Mucosa of descending colon (tissue), 3 donors: ENCODE measurements at regions not wholly inside any gene's neighbourhood (a gene's known extent, or its start where the extent isn't known, plus 50 kb on each side); places are given as distances from the start of the nearest gene placed in this dataset.
"Not testable (repeated sequence)": the region's sequence is repeated elsewhere in the genome, so short reads cannot be mapped to it uniquely, and the experiment has no call there.

Experiments
- ATAC-seq: fragments of 200-7000 bp; cut with Tn5 transposase; one replicate; pipeline ENCODE4 v1.9.1; 2020; ENCODE audit warnings: mild to moderate bottlenecking, moderate library complexity
- DNase-seq, 3 donors: peaks; one replicate each; pipeline ENCODE4 v3.0.0-alpha.2; 2020
- H3K36me3 ChIP-seq: fragments of 200-600 bp; one replicate; pipeline ENCODE4 v1.8.0; 2021; ENCODE audit warnings: low read depth, mild to moderate bottlenecking
- H3K4me1 ChIP-seq: fragments of 200-600 bp; one replicate; pipeline ENCODE4 v1.8.0; 2021; ENCODE audit warnings: low read depth, mild to moderate bottlenecking
- H3K4me3 ChIP-seq: fragments of 200-600 bp; one replicate; pipeline ENCODE4 v1.8.0; 2021; ENCODE audit warnings: mild to moderate bottlenecking
- H3K9me3 ChIP-seq: fragments of 200-600 bp; one replicate; pipeline ENCODE4 v1.8.0; 2021; ENCODE audit warnings: mild to moderate bottlenecking
- intact Hi-C, 2 donors: fragments of 100-400 bp; cut with DNase I in 1 of 2; cut with micrococcal nuclease in 1 of 2; formaldehyde crosslinking; loops; one replicate each; pipeline versions ENCODE4 v1.11.0 to v1.11.1; 2022; cut with DNase I, micrococcal nuclease
- TF ChIP-seq, protein P1 (sequence below): fragments of 200-600 bp; IDR thresholded peaks from one replicate; pipeline ENCODE4 v1.8.0; 2022; ENCODE audit warnings: antibody characterized with exemption, mild to moderate bottlenecking
- donor health status: DM: no; HTN: no; CAD: no; lungs with moderate emphysema.
- donor health status: DM: no; HTN: no; CAD: no.
- donor health status: DM: no; HTN: yes; CAD: no.

DNA sequence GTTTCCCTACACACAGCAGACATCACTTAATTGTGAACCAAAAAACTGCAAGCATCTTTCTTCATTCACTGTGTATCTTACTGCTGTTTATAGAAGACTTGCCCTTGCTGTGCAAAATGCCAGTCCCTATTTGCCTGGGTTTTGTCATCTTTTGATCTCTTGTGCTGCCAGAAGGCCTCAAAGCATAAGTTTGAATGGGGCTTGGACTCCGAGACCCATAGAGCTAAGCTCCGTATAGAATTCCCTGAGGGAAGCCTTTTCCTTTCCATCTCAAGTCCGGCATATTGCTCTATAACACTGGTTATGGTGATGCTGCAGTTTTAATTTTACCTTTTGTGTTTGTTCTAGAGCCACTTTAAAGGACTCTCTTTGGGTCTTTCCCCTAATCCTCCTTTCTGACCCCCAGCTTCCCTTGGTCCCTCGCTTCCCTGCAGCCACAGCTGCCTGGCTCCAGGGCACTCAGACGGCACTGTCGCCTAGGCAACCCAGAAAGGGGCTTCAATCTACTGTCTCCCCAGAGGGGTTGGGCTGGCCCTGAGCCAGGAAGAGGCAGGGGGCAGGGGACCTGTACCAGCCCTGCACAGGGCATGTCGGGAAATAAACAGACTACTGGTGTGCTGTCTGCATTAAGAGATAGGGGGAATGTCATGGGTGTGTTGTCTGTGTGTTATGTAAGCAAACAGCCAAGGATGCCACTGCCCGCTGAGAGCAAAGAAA is 73.4 kb upstream of the MELK start:
- TF ChIP-seq, protein P1, sequence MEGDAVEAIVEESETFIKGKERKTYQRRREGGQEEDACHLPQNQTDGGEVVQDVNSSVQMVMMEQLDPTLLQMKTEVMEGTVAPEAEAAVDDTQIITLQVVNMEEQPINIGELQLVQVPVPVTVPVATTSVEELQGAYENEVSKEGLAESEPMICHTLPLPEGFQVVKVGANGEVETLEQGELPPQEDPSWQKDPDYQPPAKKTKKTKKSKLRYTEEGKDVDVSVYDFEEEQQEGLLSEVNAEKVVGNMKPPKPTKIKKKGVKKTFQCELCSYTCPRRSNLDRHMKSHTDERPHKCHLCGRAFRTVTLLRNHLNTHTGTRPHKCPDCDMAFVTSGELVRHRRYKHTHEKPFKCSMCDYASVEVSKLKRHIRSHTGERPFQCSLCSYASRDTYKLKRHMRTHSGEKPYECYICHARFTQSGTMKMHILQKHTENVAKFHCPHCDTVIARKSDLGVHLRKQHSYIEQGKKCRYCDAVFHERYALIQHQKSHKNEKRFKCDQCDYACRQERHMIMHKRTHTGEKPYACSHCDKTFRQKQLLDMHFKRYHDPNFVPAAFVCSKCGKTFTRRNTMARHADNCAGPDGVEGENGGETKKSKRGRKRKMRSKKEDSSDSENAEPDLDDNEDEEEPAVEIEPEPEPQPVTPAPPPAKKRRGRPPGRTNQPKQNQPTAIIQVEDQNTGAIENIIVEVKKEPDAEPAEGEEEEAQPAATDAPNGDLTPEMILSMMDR = no peak
- intact Hi-C loops = no loop called here

DNA sequence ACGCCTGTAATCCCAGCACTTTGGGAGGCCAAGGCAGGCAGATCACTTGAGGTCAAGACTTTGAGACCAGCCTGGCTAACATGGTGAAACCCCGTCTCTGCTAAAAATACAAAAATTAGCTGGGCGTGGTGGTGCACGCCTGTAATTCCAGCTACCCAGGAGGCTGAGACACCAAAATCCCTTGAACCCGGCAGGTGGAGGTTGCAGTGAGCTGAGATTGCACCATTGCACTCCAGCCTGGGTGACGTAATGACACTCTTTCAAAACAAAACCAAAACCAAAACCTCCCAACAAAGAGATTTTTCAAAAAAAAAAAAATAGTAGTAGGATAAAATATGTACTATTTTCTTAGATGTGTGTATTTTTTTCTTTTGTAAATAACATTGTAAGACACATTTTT is 79.1 kb upstream of the MELK start:
- H3K4me3 ChIP-seq, intact Hi-C loops, H3K9me3 ChIP-seq, H3K4me1 ChIP-seq, H3K36me3 ChIP-seq: not testable (repeated sequence)
- DNase-seq (peak in 1 of 3 donors; percentile 31), ATAC-seq (peak; percentile 43)

More for the DNA sequence above, 73.4 kb upstream of the MELK start:
- Histone ChIP-seq H3K4me1 (no peaks in the 10 kb centered on the region), H3K36me3 (no peaks in the 10 kb centered on the region), H3K9me3 (no peaks in the 10 kb centered on the region), H3K4me3 (no peak overlapping the region)
- ATAC-seq (no peak), DNase-seq (no peak)

DNA sequence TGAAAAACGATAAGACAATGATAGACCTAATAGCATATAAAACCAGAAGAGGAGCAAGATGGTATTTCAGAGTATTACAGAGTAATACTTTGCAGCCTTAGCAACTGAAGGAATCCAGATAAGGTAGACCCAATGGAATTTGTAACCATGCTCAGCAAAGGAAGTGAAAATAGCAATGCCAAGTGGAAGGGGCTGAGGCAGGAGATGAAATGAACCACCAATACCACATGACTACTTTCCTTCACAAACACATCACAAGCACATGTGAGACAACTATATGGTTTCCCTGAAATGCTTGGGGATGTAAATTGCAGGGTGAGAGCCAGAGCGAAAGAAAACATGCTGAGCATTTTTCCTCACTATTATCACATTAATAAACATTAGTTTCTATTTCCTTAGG is 79.8 kb upstream of the MELK start:
- intact Hi-C loops = no loop called here
- ATAC-seq (no peak), DNase-seq (no peak)
- H3K9me3 ChIP-seq = no peaks in the 10 kb centered on the region
- H3K4me1 ChIP-seq = no peaks in the 10 kb centered on the region
- no peak overlapping the region for H3K4me3 ChIP-seq
- no peaks in the 10 kb centered on the region for H3K36me3 ChIP-seq
- TF ChIP-seq, protein P1 = no peak

DNA sequence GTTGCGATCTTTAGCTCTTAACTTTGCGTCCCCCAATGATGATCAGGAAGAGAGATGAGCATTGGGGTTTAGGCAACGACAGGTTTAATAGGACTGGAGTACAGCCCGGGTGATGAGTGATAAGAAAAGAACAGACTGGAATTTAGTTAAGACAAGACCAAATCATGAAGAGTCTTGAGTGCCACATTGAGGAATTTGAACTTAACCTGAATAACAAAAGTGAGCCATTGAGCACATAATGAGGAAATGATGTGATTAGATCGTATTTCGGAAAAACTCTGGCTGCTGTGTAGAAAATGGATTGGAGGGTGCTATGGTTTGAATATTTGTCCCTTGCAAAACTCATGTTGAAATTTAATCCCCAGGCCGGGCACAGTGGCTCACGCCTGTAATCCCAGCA is 83.2 kb upstream of the MELK start:
- ATAC-seq (no peak), DNase-seq (no peak)
- no peaks in the 10 kb centered on the region for H3K9me3 ChIP-seq
- H3K36me3 ChIP-seq = no peaks in the 10 kb centered on the region
- intact Hi-C loops = no loop called here
- TF ChIP-seq, protein P1 = no peak
- peaks cover 9% of the 10 kb centered on the region for H3K4me1 ChIP-seq
- H3K4me3 ChIP-seq = no peak overlapping the region

DNA sequence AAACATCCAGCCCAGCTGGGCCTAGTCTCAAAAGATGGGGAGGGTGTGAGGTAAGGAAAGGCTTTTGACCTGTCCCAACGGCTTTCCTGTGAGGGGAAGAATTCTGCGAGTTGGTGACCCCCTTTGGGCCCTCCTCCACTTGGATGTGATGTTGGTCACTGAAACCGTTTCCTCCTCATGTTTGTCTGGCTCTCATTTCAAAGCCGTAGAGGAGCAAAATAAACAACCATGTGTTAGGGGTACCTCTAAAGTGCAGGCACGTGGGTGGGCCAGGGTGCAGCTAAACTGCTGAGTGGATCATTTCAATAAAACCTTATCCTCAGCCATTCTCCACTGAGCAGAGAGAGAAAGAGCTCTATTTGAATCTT is 84.3 kb upstream of the MELK start:
- TF ChIP-seq, protein P1 = no peak
- intact Hi-C loops = no loop called here
- H3K4me1 ChIP-seq = peaks cover 9% of the 10 kb centered on the region
- H3K36me3 ChIP-seq = no peaks in the 10 kb centered on the region
- no peak overlapping the region for H3K4me3 ChIP-seq
- DNase-seq (no peak), ATAC-seq (no peak)
- no peaks in the 10 kb centered on the region for H3K9me3 ChIP-seq

DNA sequence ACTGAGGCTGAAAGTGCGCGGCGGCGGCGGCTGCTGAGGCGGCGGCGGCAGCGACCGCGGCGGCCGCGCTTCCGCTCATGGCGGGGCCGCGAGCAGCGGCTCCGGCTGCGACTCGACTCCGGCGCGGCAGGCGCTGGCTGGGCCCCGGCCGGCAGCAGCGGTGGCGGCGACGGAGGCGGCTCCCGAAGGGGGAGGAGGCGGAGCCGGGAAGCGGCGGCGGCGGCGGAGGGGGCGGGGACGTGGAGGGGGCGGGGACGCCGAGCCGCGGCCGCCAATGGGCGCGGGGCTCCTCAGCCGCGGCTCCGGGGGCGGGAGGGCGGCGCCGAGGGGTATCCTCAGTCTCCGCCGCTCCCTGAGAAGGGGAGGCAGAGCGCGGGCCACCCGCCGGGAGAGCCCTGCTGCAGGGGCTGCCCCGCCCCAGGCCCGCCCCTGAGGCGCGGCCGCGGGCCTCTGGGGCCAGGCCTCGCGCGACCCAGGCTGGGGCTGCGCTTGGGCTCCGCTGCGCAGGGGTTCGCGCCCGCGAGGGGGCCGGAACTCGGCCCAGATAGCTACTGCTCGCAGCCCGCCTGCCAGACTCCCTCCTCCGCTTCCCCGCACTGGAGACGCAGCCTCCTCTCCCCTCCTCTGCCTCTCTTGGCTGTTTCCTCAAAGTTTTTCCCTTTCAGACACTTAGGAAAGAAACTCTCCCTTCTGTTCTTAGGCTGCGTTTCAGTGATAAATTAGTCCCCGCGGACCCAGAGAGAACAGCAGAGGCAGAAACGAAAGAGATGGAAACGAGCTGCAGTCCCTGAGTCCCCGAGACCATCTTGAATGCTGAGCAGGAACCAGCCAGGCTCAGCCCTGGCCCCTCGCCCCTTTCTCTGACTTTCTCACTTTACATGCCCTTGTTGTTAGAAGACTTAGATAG is 85.0 kb upstream of the MELK start:
- TF ChIP-seq, protein P1 = no peak
- DNase-seq = peak; percentile 90 to 96 (median 94)
- Histone ChIP-seq H3K9me3 (no peaks in the 10 kb centered on the region), H3K36me3 (no peaks in the 10 kb centered on the region), H3K4me3 (peak overlapping the region; percentile 92), H3K4me1 (peaks cover 9% of the 10 kb centered on the region)
- peak; percentile 96 for ATAC-seq
- intact Hi-C loops = no loop called here
